Naive B cell (primary cell): ENCODE measurements at regions not wholly inside any gene's neighbourhood (a gene's known extent, or its start where the extent isn't known, plus 50 kb on each side); places are given as distances from the start of the nearest gene placed in this dataset.
"Not testable (repeated sequence)": the region's sequence is repeated elsewhere in the genome, so short reads cannot be mapped to it uniquely, and the experiment has no call there.

Experiments
- ATAC-seq, 2 donors: fragments of 150-1000 bp; cut with Tn5 transposase; 2 replicates each; pipeline ENCODE4 v1.10.0; 2021; ENCODE audit warnings: low read depth in 2 of 2, mild to moderate bottlenecking in 2 of 2, moderate library complexity in 2 of 2
- DNase-seq: peaks from one replicate; pipeline ENCODE4 v3.0.0; 2022
- H3K27ac Mint-ChIP-seq, 6 donors: one replicate each; pipeline ENCODE4 v1.8.0; 2020 to 2022; ENCODE audit warnings: mild to moderate bottlenecking in 6 of 6, mixed read lengths in 6 of 6, moderate library complexity in 5 of 6, inconsistent platforms in 2 of 6
- H3K27me3 Mint-ChIP-seq, 3 donors: one replicate each; pipeline ENCODE4 v1.8.0; 2021 to 2022; ENCODE audit warnings: mixed read lengths in 3 of 3, mild to moderate bottlenecking in 1 of 3
- H3K36me3 Mint-ChIP-seq, 2 donors: one replicate each; pipeline ENCODE4 v1.8.0; 2020 to 2022; ENCODE audit warnings: mixed read lengths in 2 of 2, inconsistent platforms in 1 of 2, mild to moderate bottlenecking in 1 of 2
- H3K4me1 Mint-ChIP-seq, 3 donors: one replicate each; pipeline ENCODE4 v1.8.0; 2020 to 2022; ENCODE audit warnings: mixed read lengths in 3 of 3, inconsistent platforms in 1 of 3, mild to moderate bottlenecking in 1 of 3, moderate library complexity in 1 of 3
- H3K4me3 Mint-ChIP-seq, 8 donors: one replicate each; pipeline ENCODE4 v1.8.0; 2020 to 2022; ENCODE audit warnings: mild to moderate bottlenecking in 8 of 8, mixed read lengths in 8 of 8, moderate library complexity in 8 of 8, inconsistent platforms in 2 of 8
- H3K9me3 Mint-ChIP-seq, 7 donors: one replicate each; pipeline ENCODE4 v1.8.0; 2020 to 2022; ENCODE audit warnings: mixed read lengths in 7 of 7, mild to moderate bottlenecking in 5 of 7, inconsistent platforms in 2 of 7, moderate library complexity in 1 of 7

DNA sequence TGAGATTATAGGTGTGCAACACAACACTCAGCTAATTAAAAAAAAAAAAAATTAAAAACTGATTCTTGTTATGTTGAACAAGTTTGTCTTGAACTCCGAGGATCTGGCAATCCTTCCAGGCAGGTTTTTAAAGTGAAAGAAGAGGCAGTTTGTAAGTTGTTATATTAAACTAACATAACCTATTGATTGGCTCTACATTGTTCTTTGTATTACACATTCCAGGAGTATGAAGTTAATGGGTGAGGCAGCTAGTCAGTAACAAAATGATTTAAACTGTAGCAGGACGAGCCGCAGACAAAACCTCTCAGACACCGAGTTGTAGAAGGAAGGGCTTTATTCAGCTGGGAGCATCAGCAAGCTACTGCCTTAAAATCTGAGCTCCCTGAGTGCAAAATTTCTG, 1953.9 kb upstream of the CDH6 start:
- Mint-ChIP-seq H3K36me3 (no peaks in the 10 kb centered on the region), H3K9me3 (peaks cover 0 to 10% (median 3%) of the 10 kb centered on the region in 7 donors), H3K4me3 (peak overlapping the region in 1 of 8 donors; percentile 48), H3K4me1 (no peaks in the 10 kb centered on the region), H3K27ac (no peak overlapping the region), H3K27me3 (no peaks in the 10 kb centered on the region)
- no peak for DNase-seq
- ATAC-seq = no peak

DNA sequence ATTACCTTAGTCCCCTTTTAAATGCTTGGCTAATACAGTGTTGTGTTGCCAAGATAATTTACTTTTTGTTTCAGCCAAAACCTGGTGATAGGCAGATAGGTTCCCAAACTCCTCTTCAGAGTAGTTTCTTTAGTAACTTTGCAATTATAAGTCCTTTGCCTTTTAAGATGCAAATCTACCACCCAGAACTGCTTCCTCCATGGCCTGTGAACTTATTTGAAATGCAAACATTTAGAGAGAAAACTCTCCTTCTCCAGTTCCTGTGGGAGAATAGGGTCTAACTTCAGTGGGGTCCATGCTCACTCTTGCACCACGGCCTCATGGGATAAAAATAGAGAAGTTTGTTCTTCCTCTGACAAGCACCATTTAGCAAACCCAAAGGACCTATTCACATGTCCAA, 1955.4 kb upstream of the CDH6 start:
- Mint-ChIP-seq H3K4me3 (no peak overlapping the region), H3K36me3 (no peaks in the 10 kb centered on the region), H3K27me3 (no peaks in the 10 kb centered on the region), H3K4me1 (no peaks in the 10 kb centered on the region), H3K9me3 (peaks cover 0 to 7% (median 3%) of the 10 kb centered on the region in 7 donors), H3K27ac (no peak overlapping the region)
- no peak for DNase-seq
- ATAC-seq = no peak

DNA sequence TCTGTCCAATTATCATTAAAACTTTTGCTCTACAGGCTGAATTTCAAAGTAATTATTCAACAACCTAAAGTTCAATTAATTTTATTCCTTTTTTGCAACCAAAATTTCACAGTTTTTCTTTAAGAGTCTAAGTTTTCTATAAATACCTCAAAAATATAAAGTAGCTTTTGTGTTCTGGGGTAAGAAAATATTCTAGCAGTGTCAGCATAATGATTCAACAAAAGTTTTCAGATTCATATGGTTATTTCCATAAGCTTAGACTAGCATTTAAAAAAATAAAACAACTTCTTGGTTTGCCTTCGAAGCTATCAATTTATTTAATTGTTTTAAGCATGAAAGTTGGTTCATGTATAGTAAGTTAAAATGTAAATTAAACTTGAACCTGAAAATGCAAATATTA, 1962.3 kb upstream of the CDH6 start:
- DNase-seq (no peak), ATAC-seq (no peak)
- H3K4me3 Mint-ChIP-seq = no peak overlapping the region
- H3K4me1 Mint-ChIP-seq = no peaks in the 10 kb centered on the region
- H3K27me3 Mint-ChIP-seq = no peaks in the 10 kb centered on the region
- no peaks in the 10 kb centered on the region for H3K36me3 Mint-ChIP-seq
- no peak overlapping the region for H3K27ac Mint-ChIP-seq
- H3K9me3 Mint-ChIP-seq = peaks cover 0 to 8% (median 2%) of the 10 kb centered on the region in 7 donors

DNA sequence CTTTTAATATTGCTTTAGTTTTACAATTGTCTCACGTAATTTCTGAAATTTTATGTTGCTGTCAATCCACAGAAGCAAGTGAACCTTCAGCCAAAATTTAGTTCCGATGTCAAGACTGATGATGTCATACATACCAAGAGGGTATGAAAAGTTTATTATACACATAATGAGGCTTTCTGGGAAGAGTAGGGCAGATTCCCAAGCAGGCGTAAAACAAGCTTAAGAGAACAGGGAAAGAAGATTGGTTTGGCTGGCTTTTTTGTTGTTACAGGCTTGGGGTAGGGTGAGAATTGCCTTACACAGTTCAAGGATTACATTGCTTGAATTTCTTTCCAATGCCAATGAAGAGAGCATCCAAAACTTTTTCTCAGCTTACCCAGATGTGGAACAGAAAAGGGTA, 1962.9 kb upstream of the CDH6 start:
- peaks cover 0 to 8% (median 2%) of the 10 kb centered on the region in 7 donors for H3K9me3 Mint-ChIP-seq
- H3K27me3 Mint-ChIP-seq = no peaks in the 10 kb centered on the region
- no peak overlapping the region for H3K4me3 Mint-ChIP-seq
- H3K4me1 Mint-ChIP-seq = no peaks in the 10 kb centered on the region
- no peak for ATAC-seq
- no peaks in the 10 kb centered on the region for H3K36me3 Mint-ChIP-seq
- no peak for DNase-seq
- H3K27ac Mint-ChIP-seq = no peak overlapping the region

DNA sequence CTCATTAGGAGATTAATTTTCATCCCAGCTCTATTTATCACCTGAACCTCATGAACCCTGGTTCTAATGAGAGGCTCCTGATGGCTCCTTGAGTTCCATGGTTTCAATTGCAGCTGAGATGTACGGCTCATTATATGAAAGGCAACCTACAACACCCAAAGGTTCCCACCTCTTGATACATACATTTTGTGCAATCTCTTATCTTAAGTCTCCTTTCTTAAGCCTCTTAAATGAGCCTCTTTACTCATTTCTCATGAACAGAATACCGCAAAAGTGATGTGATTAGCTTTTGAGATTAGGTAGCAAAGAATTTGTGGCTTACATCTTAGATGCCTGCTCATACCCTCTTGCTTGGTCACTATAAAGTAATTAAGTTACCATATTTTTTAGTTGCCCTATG, 1964.0 kb upstream of the CDH6 start:
- Mint-ChIP-seq H3K4me1 (no peaks in the 10 kb centered on the region), H3K9me3 (peaks cover 0 to 8% (median 3%) of the 10 kb centered on the region in 7 donors), H3K27ac (no peak overlapping the region), H3K27me3 (no peaks in the 10 kb centered on the region), H3K4me3 (no peak overlapping the region), H3K36me3 (no peaks in the 10 kb centered on the region)
- DNase-seq (no peak), ATAC-seq (no peak)

DNA sequence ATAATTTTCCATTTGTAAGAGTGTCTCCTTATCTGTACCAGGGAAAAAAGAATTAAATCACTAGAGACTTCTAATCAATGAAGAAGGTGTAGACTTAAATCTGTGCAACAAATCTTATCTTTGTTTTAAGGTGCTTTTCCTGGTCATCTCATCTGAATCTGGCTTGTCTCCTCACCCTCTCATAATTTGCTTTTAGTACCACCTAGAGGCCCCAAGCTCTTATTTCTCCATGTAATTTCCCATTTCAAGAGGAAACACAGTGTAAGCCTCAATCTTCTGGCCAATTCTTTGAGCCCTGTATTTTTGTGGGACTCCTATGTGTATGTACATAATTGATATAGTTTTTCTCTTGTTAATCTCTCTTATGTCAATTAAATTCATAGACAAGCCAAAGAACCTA, 1975.3 kb upstream of the CDH6 start:
- Mint-ChIP-seq H3K27me3 (no peaks in the 10 kb centered on the region), H3K9me3 (peaks cover 2 to 11% (median 6%) of the 10 kb centered on the region in 7 donors), H3K27ac (no peak overlapping the region), H3K4me3 (no peak overlapping the region), H3K36me3 (no peaks in the 10 kb centered on the region), H3K4me1 (no peaks in the 10 kb centered on the region)
- no peak for ATAC-seq
- no peak for DNase-seq

DNA sequence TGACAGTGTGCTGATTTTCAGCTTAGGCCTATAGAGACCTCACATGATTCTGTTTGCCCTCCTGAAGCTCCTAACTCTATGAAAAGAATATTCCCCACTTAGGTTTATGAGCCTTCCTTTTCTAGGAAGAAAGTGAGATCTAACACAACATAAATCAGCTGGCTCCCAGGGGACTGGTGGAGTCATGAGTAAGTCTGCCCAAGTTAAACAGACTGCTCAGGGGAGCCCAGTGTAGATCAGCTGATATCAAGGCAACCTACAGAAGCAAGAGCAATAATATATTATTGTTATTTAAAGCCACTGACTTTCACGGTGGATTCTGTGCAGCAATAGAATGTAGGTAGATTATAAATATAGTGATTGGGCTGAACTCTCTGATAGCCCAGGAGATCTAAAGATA, 1978.6 kb upstream of the CDH6 start:
- DNase-seq (no peak), ATAC-seq (no peak)
- Mint-ChIP-seq H3K4me1 (no peaks in the 10 kb centered on the region), H3K36me3 (no peaks in the 10 kb centered on the region), H3K27me3 (no peaks in the 10 kb centered on the region), H3K9me3 (peaks cover 3 to 17% (median 7%) of the 10 kb centered on the region in 7 donors), H3K27ac (no peak overlapping the region), H3K4me3 (no peak overlapping the region)

DNA sequence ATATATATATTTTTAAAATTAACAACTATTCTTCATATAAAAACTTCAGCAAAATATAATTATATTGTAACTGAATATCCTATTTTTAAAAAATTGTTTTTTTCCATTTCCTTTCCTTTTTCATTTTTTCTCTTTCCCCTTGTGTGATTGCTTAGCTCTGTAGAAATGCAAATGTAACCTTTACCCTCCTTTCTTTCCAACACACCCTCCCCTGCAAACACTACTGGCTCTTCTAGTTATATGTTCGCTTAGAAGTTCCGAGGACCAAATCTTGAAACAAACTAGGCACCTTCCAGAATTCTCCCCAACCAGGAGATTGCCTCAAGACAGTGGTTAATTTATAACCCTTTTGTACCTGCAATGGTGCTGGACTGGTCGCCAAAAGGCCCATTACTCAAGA, 1980.0 kb upstream of the CDH6 start:
- Mint-ChIP-seq H3K27ac (no peak overlapping the region), H3K9me3 (peaks cover 3 to 17% (median 5%) of the 10 kb centered on the region in 7 donors), H3K4me3 (no peak overlapping the region), H3K36me3 (no peaks in the 10 kb centered on the region), H3K27me3 (no peaks in the 10 kb centered on the region), H3K4me1 (no peaks in the 10 kb centered on the region)
- no peak for DNase-seq
- ATAC-seq = no peak

DNA sequence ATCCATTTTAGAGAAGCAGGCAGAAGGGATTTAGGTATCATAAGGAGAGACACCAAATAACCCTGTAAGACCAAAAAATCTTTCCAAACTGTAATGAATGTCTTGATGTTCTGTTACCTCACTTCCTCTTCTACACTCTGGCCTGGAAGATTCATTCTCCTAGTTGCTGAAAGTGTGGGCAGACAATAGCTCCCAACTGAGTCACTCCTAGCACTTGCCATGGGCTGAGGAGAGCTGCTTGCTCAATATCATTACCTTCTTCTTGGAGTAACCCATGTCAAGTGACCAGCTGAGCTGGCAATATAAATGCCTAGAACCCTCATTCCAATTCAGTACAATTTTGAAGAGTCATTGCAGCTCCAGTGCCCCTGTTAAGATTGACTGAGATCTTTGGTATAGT, 1985.5 kb upstream of the CDH6 start:
- no peak for DNase-seq
- no peak overlapping the region for H3K27ac Mint-ChIP-seq
- ATAC-seq = no peak
- H3K27me3 Mint-ChIP-seq = no peaks in the 10 kb centered on the region
- peaks cover 0 to 9% (median 5%) of the 10 kb centered on the region in 7 donors for H3K9me3 Mint-ChIP-seq
- no peaks in the 10 kb centered on the region for H3K36me3 Mint-ChIP-seq
- H3K4me1 Mint-ChIP-seq = no peaks in the 10 kb centered on the region
- H3K4me3 Mint-ChIP-seq = no peak overlapping the region

DNA sequence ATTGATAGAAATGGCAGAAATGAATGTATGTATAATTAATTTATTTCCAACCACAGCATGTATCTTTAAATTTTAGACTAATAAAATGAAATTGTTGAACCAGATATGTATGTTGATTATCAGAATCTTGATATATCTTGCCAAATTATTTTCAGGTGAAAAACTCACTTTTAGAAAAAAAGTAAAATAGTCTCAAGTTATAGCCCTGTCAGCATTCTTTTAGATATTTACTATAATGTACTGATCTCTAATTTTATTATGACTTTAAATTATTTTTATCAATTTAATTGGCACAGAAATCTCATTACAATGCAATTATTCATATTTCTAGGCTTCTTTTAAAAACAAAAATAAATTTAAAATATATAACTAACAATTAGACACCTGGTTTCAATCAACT, 1990.4 kb upstream of the CDH6 start:
- DNase-seq (no peak), ATAC-seq (no peak)
- no peak overlapping the region for H3K4me3 Mint-ChIP-seq
- H3K4me1 Mint-ChIP-seq = no peaks in the 10 kb centered on the region
- no peaks in the 10 kb centered on the region for H3K27me3 Mint-ChIP-seq
- no peak overlapping the region for H3K27ac Mint-ChIP-seq
- H3K9me3 Mint-ChIP-seq = peaks cover 0 to under 1% (median 0%) of the 10 kb centered on the region in 7 donors
- no peaks in the 10 kb centered on the region for H3K36me3 Mint-ChIP-seq

DNA sequence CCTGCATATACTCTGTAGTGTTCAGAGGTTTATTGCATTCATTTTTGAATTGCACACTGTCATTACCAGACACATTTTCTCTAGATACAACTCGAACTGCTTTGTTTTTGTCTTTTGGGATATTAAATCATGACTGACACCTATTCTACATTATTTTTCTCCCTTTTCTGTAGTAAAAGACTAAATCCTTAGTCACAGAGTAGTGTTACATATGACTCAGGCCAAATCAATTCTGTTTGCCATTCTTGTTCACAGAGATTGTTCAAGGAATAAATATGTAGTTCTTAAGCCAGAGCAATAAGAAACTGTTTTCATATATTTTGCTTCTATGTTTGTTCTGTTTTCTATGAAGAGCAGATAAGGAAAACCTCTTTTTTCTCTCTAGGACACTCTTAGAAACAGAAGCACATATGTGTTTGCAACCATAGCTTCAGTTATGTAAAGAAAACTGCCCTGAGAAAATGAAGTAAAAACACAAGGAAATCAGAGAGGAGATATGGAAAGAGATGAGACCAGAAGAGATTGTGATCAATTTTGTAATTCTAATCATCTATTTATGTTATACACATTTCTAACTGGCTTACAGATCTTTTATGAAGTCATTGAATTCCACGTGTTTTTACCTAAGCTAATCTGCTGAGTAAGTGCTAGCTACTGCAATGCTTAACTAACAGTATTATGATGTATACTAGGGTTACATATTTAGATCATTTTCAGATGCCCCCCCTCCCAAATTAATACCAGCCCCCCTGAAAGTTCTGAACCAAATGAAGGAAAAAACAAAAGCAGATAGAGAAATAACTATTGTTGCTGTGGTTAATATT, 1995.6 kb upstream of the CDH6 start:
- Mint-ChIP-seq H3K9me3 (peaks cover 0 to 9% (median 0%) of the 10 kb centered on the region in 7 donors), H3K27ac (no peak overlapping the region), H3K27me3 (no peaks in the 10 kb centered on the region), H3K4me1 (no peaks in the 10 kb centered on the region), H3K4me3 (no peak overlapping the region), H3K36me3 (no peaks in the 10 kb centered on the region)
- no peak for DNase-seq
- ATAC-seq = no peak

DNA sequence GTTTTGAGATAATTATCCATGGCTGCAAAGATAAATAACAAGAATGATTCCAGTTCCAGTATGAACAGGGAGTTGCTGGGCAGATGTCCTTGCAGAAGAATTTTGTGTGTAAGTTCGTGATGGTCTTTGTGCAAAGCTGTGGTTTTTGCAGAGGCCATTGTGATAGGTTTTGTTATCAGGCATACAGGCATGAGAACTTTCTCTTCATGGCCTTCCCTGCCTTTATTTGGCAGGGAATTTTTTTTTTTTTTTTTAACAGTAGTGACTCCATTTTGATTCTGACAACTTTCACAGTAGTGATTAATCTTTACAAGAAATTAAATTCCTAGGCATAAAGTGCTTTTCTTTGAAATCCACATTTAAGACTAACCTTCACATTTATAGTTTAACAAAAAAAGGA, 1999.5 kb upstream of the CDH6 start:
- no peaks in the 10 kb centered on the region for H3K36me3 Mint-ChIP-seq
- H3K4me1 Mint-ChIP-seq = no peaks in the 10 kb centered on the region
- DNase-seq (no peak), ATAC-seq (no peak)
- H3K27me3 Mint-ChIP-seq = no peaks in the 10 kb centered on the region
- H3K9me3 Mint-ChIP-seq = peaks cover 0 to 9% (median 0%) of the 10 kb centered on the region in 7 donors
- no peak overlapping the region for H3K27ac Mint-ChIP-seq
- H3K4me3 Mint-ChIP-seq = no peak overlapping the region

DNA sequence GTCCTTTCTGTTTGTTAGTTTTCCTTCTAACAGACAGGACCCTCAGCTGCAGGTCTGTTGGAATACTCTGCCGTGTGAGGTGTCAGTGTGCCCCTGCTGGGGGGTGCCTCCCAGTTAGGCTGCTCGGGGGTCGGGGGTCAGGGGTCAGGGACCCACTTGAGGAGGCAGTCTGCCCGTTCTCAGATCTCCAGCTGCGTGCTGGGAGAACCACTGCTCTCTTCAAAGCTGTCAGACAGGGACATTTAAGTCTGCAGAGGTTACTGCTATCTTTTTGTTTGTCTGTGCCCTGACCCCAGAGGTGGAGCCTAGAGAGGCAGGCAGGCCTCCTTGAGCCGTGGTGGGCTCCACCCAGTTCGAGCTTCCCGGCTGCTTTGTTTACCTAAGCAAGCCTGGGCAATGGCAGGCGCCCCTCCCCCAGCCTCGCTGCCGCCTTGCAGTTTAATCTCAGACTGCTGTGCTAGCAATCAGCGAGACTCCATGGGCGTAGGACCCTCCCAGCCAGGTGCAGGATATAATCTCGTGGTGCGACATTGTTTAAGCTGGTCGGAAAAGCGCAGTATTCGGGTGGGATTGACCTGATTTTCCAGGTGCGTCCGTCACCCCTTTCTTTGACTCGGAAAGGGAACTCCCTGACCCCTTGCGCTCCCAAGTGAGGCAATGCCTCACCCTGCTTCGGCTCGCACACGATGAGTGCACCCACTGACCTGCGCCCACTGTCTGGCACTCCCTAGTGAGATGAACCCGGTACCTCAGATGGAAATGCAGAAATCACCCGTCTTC, 2002.0 kb upstream of the CDH6 start:
- H3K9me3 Mint-ChIP-seq, H3K36me3 Mint-ChIP-seq, ATAC-seq, H3K27ac Mint-ChIP-seq, H3K4me3 Mint-ChIP-seq, H3K4me1 Mint-ChIP-seq, DNase-seq, H3K27me3 Mint-ChIP-seq: not testable (repeated sequence)

DNA sequence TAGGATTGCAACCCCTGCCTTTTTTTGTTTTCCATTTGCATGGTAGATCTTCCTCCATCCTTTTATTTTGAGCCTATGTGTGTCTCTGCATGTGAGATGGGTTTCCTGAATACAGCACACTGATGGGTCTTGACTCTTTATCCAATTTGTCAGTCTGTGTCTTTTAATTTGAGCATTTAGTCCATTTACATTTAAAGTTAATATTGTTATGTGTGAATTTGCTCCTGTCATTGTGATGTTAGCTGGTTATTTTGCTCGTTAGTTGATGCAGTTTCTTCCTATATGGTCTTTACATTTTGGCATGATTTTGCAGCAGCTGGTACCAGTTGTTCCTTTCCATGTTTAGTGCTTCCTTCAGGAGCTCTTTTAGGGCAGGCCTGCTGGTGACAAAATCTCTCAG, 2003.1 kb upstream of the CDH6 start:
- not testable (repeated sequence) for DNase-seq, H3K9me3 Mint-ChIP-seq, ATAC-seq, H3K27ac Mint-ChIP-seq, H3K27me3 Mint-ChIP-seq, H3K4me3 Mint-ChIP-seq, H3K36me3 Mint-ChIP-seq, H3K4me1 Mint-ChIP-seq
